ENCODE measurements at regions not wholly inside any gene's neighbourhood (a gene's known extent, or its start where the extent isn't known, plus 50 kb on each side); places are given as distances from the start of the nearest gene placed in this dataset.

DNA sequence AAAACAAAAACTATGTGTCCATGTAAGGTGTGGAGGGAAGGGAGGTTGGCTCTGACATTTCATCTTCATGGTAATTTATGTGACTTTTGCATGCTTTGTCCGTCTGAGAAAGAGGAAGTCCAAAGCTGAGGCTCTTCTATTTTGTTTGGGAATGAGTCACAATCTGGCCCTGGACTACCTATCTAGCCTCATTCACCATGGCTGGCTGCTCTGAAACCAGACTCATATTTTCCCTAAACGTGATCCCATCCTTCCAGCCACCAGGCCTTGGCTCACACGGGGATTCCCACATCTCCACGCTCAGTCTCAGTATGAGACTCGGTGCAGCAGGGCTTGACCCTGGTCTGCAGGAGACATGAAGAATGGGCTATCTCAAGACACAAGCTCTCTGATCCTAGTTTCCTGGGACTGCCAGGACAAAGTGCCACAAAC, 672.8 kb downstream of the ACTL7B start:
- no peak for TF ChIP-seq POLR2AphosphoS5 (IDR thresholded peaks at IDR 0.05)
- TF ChIP-seq, protein P1, sequence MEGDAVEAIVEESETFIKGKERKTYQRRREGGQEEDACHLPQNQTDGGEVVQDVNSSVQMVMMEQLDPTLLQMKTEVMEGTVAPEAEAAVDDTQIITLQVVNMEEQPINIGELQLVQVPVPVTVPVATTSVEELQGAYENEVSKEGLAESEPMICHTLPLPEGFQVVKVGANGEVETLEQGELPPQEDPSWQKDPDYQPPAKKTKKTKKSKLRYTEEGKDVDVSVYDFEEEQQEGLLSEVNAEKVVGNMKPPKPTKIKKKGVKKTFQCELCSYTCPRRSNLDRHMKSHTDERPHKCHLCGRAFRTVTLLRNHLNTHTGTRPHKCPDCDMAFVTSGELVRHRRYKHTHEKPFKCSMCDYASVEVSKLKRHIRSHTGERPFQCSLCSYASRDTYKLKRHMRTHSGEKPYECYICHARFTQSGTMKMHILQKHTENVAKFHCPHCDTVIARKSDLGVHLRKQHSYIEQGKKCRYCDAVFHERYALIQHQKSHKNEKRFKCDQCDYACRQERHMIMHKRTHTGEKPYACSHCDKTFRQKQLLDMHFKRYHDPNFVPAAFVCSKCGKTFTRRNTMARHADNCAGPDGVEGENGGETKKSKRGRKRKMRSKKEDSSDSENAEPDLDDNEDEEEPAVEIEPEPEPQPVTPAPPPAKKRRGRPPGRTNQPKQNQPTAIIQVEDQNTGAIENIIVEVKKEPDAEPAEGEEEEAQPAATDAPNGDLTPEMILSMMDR (IDR thresholded peaks at IDR 0.05), result no peak
- no peak for TF ChIP-seq EP300 (IDR thresholded peaks at IDR 0.05)
- no peak for TF ChIP-seq POLR2A (IDR thresholded peaks at IDR 0.05)
